GM23248 (cell line): ENCODE measurements at regions not wholly inside any gene's neighbourhood (a gene's known extent, or its start where the extent isn't known, plus 50 kb on each side); places are given as distances from the start of the nearest gene placed in this dataset.
"Not testable (repeated sequence)": the region's sequence is repeated elsewhere in the genome, so short reads cannot be mapped to it uniquely, and the experiment has no call there.

ENCODE experiments used
- DNase-seq: peaks from one replicate; pipeline ENCODE4 v3.0.0-alpha.2; 2015
- H2AFZ ChIP-seq: fragments of 200-600 bp; sonication (generic); 2 replicates; pipeline ENCODE4 v1.6.1; 2016; ENCODE audit warnings: antibody characterized with exemption
- H3F3A ChIP-seq: fragments of 200-600 bp; sonication (generic); 2 replicates; pipeline ENCODE4 v1.6.1; 2016; ENCODE audit warnings: mild to moderate bottlenecking, antibody characterized with exemption, mixed run types; ENCODE audit not compliant: insufficient read depth
- H3K27ac ChIP-seq: fragments of 200-600 bp; sonication (generic); 2 replicates; pipeline ENCODE4 v1.5.1; 2016; ENCODE audit warnings: mild to moderate bottlenecking
- H3K27me3 ChIP-seq: fragments of 200-600 bp; sonication (generic); replicated peaks from 2 replicates; pipeline ENCODE4 v1.6.1; 2016; ENCODE audit warnings: mild to moderate bottlenecking; ENCODE audit not compliant: insufficient read depth
- H3K36me3 ChIP-seq: fragments of 200-600 bp; sonication (generic); 2 replicates; pipeline ENCODE4 v1.6.1; 2016; ENCODE audit warnings: low read depth, mild to moderate bottlenecking
- H3K4me1 ChIP-seq: fragments of 200-600 bp; sonication (generic); 2 replicates; pipeline ENCODE4 v1.6.1; 2016; ENCODE audit warnings: mild to moderate bottlenecking; ENCODE audit not compliant: insufficient read depth
- H3K4me2 ChIP-seq: fragments of 200-600 bp; sonication (generic); one replicate; pipeline ENCODE4 v1.6.1; 2016; ENCODE audit warnings: mild to moderate bottlenecking; ENCODE audit not compliant: unreplicated experiment
- H3K4me3 ChIP-seq: fragments of 200-600 bp; sonication (generic); 2 replicates; pipeline ENCODE4 v1.5.1; 2016; ENCODE audit warnings: mild to moderate bottlenecking
- H3K79me2 ChIP-seq: fragments of 200-600 bp; sonication (generic); 2 replicates; pipeline ENCODE4 v1.6.1; 2016; ENCODE audit warnings: mild to moderate bottlenecking; ENCODE audit not compliant: insufficient read depth
- H3K9ac ChIP-seq: fragments of 200-600 bp; sonication (generic); 2 replicates; pipeline ENCODE4 v1.6.1; 2016; ENCODE audit warnings: mild to moderate bottlenecking
- H3K9me2 ChIP-seq: fragments of 200-600 bp; sonication (generic); 2 replicates; pipeline ENCODE4 v1.6.1; 2016; ENCODE audit warnings: mixed run types, mild to moderate bottlenecking, moderate library complexity; ENCODE audit not compliant: insufficient read depth
- H3K9me3 ChIP-seq: fragments of 200-600 bp; sonication (generic); one replicate; pipeline ENCODE4 v1.6.1; 2017; ENCODE audit warnings: low read depth
- H4K20me1 ChIP-seq: fragments of 200-600 bp; sonication (generic); 2 replicates; pipeline ENCODE4 v1.6.0; 2016; ENCODE audit not compliant: insufficient read depth
- WGBS, 2 experiments: methylation state at CpG; one replicate each; pipeline ENCODE4 v1.1.6; 2015 to 2017; ENCODE audit warnings: low lambda C conversion rate in 2 of 2, low coverage in 1 of 2; ENCODE audit errors: missing lambda C conversion rate in 2 of 2; 5-methylcytosine and 5-hydroxymethylcytosine counted together
- in situ Hi-C: fragments of 300-500 bp; cut with MboI; formaldehyde crosslinking; loops from 2 replicates; pipeline ENCODE4 v1.15.0; 2020

GRCh38 chrX:115840729-115841409, 279.9 kb downstream of the PLS3 start:
- H3K9me3 ChIP-seq, H3K4me1 ChIP-seq, H3K9ac ChIP-seq, H3K36me3 ChIP-seq, DNase-seq, H3K27ac ChIP-seq, H2AFZ ChIP-seq, H3F3A ChIP-seq, H3K79me2 ChIP-seq, H3K9me2 ChIP-seq, in situ Hi-C loops, H4K20me1 ChIP-seq, H3K4me2 ChIP-seq, H3K27me3 ChIP-seq, H3K4me3 ChIP-seq: not testable (repeated sequence)
- 0 to 1% methylated on average over 3 to 13 of the region's 33 CpGs for WGBS, 2 experiments

GRCh38 chrX:115850986-115851385, 290.0 kb downstream of the PLS3 start:
- DNase-seq, H2AFZ ChIP-seq, H3K79me2 ChIP-seq, H3K36me3 ChIP-seq, H3K9me2 ChIP-seq, H3K27ac ChIP-seq, H3F3A ChIP-seq, H4K20me1 ChIP-seq, H3K27me3 ChIP-seq, H3K9ac ChIP-seq, H3K4me2 ChIP-seq, H3K9me3 ChIP-seq, H3K4me3 ChIP-seq, H3K4me1 ChIP-seq, in situ Hi-C loops: not testable (repeated sequence)
- 80% methylated on average over 6 of the region's 23 CpGs; no CpG with 5 or more reads in 1 of the 2 experiments for whole genome bisulfite sequencing, 2 experiments

GRCh38 chrX:115853260-115853659, 292.3 kb downstream of the PLS3 start:
- H3K9me3 ChIP-seq, H3K27ac ChIP-seq, H3K4me2 ChIP-seq, H3K36me3 ChIP-seq, H3K9ac ChIP-seq, in situ Hi-C loops, H3F3A ChIP-seq, H3K9me2 ChIP-seq, H3K79me2 ChIP-seq, H2AFZ ChIP-seq, H4K20me1 ChIP-seq, H3K4me3 ChIP-seq, H3K4me1 ChIP-seq, DNase-seq, H3K27me3 ChIP-seq: not testable (repeated sequence)
- 94 to 95% methylated on average over 19 to 20 of the region's 32 CpGs for WGBS, 2 experiments

- H2AFZ ChIP-seq, H3K4me1 ChIP-seq, H4K20me1 ChIP-seq, in situ Hi-C loops, H3K36me3 ChIP-seq, H3K9me2 ChIP-seq, H3K27me3 ChIP-seq, H3K27ac ChIP-seq, H3K4me3 ChIP-seq, H3K9me3 ChIP-seq, DNase-seq, H3K79me2 ChIP-seq, H3K9ac ChIP-seq, H3F3A ChIP-seq, H3K4me2 ChIP-seq: not testable (repeated sequence)
- WGBS, 2 experiments, result 77 to 87% methylated on average over 4 to 5 of the region's 15 CpGs
Observed at GRCh38 chrX:115881170-115881569, 289.4 kb upstream of the AGTR2 start.

DNA sequence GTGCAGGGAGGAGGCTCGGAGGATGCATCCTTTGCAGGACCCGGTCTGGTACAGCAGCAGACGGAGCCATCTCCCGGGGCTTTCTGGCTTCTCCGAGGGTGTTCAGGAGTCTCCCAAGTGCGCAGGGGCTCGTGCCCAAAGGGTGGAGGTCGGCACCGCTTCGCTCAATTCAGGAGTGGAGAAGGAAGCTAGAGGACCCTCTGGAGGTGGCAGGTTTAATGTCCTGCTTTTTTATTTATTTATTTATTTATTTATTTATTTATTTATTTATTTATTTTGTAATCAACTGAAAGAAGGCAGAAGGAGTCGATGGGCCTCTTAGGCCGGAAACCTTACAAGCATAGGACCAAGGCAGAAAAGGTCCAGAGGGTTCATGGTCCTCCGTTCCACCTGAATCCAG, 286.4 kb upstream of the AGTR2 start:
- H3K4me3 ChIP-seq, H2AFZ ChIP-seq, H3K9ac ChIP-seq, H3F3A ChIP-seq, H3K27ac ChIP-seq, H3K4me2 ChIP-seq, H3K79me2 ChIP-seq, H3K36me3 ChIP-seq, H3K27me3 ChIP-seq, H3K9me3 ChIP-seq, H3K9me2 ChIP-seq, DNase-seq, H4K20me1 ChIP-seq, H3K4me1 ChIP-seq, in situ Hi-C loops: not testable (repeated sequence)
- WGBS, 2 experiments, result no CpG with 5 or more reads among the region's 13 CpGs

DNA sequence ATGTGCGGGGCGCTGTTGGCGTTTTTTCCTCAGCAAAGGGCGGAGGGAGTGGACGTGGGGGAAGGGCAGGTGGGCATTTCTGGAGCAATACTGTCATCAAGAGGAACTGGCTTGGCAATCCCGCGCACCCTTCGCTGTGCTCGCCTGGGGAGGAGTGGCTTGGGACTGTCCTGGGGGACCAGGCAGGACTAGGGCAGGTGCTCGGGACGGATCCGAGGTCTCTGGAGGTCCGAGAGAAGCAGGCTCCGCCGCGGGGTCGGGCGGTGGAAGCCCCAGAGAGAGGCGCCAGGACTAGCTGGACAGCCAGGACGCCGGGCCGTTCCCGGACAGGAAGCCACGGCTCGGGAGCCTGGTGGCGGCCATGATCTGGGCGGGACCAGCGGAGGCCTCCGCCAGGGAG, 282.5 kb upstream of the AGTR2 start:
- H3K9me2 ChIP-seq, H3K4me3 ChIP-seq, H3K4me1 ChIP-seq, H3F3A ChIP-seq, DNase-seq, H3K9ac ChIP-seq, H3K27me3 ChIP-seq, H2AFZ ChIP-seq, H3K4me2 ChIP-seq, H3K36me3 ChIP-seq, H3K79me2 ChIP-seq, H3K27ac ChIP-seq, H4K20me1 ChIP-seq, H3K9me3 ChIP-seq, in situ Hi-C loops: not testable (repeated sequence)
- no CpG with 5 or more reads among the region's 29 CpGs for WGBS, 2 experiments

DNA sequence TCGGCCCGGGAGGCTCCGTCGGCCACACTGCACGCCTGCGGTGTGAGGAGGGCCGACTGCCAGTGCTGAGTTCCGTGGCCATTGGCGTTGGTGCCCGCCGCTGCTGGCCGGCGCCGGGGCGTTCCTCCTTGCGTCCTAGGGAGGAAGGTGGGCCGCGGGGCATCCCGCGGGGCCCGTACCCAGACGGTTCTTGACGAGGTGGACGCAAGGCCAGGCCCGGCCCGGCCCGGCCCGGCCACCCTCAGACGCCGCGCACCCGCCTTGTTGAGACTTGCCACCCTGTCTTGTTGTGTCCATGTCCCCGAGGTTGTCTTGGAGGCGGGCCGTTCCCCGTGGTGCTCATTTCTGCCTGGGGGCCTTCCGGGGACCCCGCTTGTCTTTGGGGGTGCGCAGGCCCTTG, 282.0 kb upstream of the AGTR2 start:
- WGBS, 2 experiments, result no CpG with 5 or more reads among the region's 39 CpGs
- H3K27me3 ChIP-seq, H3K27ac ChIP-seq, H3K9me2 ChIP-seq, H2AFZ ChIP-seq, H3K4me1 ChIP-seq, H3K9me3 ChIP-seq, H3F3A ChIP-seq, in situ Hi-C loops, DNase-seq, H3K36me3 ChIP-seq, H3K79me2 ChIP-seq, H3K9ac ChIP-seq, H3K4me3 ChIP-seq, H3K4me2 ChIP-seq, H4K20me1 ChIP-seq: not testable (repeated sequence)
